GM13977 (cell line): ENCODE measurements at regions not wholly inside any gene's neighbourhood (a gene's known extent, or its start where the extent isn't known, plus 50 kb on each side); places are given as distances from the start of the nearest gene placed in this dataset.

Source experiments
- DNase-seq: peaks from one replicate; pipeline ENCODE4 v3.0.0; 2012; ENCODE audit warnings: low spot score
- CTCF ChIP-seq: IDR thresholded peaks from 2 replicates; pipeline ENCODE4 v1.5.1; 2012; ENCODE audit warnings: mild to moderate bottlenecking, control low read depth; ENCODE audit not compliant: insufficient read depth; ENCODE audit errors: extremely low read depth, missing control alignments
- in situ Hi-C: fragments of 300-500 bp; cut with MboI; formaldehyde crosslinking; loops from one replicate; pipeline ENCODE4 v1.12.0; 2022; ENCODE audit warnings: low sequenced_read_pairs, low pct_unique_long_range_greater_than_20kb, mixed read lengths, inconsistent platforms; ENCODE audit not compliant: unreplicated experiment

DNA sequence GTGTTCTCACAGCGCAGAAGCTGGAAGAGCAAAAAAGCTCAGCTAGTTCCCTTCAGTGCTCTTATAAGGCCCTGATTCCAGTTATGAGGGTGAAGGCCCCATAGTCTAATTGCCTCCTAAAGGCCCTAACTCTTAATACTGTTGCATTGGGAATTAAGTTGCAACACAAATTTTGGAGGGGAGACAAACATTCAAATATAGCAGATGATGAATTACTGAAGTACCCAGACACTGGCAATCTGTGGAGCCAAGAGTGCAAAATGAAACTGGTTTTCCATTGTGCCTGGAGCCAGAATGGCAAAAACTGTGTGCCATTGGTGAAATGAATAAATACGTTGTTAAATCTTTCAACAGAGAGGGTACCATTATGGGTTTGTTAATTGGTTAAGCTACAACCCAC, 356.0 kb downstream of the PPARGC1A start:
- no peak for TF ChIP-seq CTCF
- in situ Hi-C loops = no loop called here
- no peak for DNase-seq

DNA sequence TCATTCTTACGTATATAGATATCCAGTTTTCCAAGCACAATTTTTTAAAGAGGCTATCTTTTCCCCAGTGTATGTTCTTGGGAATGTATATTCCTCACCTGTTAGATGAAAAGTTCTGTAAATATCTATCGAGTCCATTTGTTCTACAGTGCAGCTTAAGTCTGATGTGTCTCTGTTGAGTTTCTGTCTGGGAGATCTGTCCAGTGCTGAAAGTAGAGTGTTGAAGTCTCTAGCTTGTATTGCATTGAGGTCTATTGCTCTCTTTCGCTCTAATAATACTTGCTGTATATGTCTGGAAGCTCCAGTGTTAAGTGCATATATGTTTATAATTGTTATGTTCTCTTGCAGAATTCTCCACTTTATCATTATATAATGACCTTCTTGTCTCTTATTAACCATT, 373.1 kb downstream of the PPARGC1A start:
- TF ChIP-seq CTCF = no peak
- DNase-seq = no peak
- in situ Hi-C loops = no loop called here

- no peak for TF ChIP-seq CTCF
- in situ Hi-C loops = no loop called here
- no peak for DNase-seq
Observed at GRCh38 chr4:23504083-23504482, 385.8 kb downstream of the PPARGC1A start.

DNA sequence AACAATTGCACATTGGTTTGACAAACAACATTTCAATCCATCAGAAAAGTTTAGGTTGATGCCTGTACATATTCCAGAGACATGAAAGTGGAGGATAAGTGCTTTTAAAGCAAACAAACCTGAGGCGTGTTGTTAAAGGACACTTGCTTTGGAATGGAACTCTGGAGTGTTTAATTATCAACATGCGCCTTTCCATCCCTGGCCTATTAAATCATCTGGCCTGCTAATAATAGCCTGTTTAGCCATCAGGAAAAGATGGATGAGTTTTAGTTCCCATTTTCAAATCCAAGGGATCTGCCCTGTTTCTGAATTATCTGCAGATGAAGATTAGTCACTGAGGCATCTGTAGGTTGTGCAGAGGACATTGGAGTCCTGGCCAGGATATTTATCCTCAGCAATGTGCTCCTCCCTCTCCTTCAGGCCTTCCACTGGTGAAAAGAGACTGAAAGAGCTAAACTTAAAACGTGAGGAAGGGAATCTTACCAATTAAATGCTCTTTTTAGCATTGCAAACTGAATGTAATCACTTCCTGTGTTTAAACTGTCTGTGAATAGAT, 388.9 kb downstream of the PPARGC1A start:
- no peak for DNase-seq
- in situ Hi-C loops = no loop called here
- no peak for TF ChIP-seq CTCF

- in situ Hi-C loops = no loop called here
- no peak for TF ChIP-seq CTCF
- DNase-seq = no peak
Observed at GRCh38 chr4:23485801-23486200, 404.0 kb downstream of the PPARGC1A start.

DNA sequence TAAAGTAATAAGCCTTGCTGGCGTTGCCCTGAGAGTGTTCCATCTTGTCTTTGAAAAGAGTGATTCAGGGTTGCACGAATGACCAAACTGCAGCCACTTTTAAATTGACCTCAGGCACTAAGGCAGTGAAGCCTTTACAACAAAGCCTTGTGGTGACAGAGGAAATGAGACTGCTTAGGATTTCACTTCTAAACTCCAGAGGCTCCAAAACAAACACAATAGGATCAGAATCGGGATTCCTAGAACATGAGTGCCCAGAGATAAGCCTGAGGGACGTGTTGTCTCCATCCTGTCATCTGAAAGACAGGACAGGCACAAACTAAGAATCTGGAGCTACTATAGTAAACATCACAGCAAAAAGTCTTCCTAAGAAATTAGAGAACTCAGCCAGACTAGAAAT, 405.2 kb downstream of the PPARGC1A start:
- no peak for TF ChIP-seq CTCF
- in situ Hi-C loops = no loop called here
- DNase-seq = no peak
